ENCODE measurements at regions not wholly inside any gene's neighbourhood (a gene's known extent, or its start where the extent isn't known, plus 50 kb on each side); places are given as distances from the start of the nearest gene placed in this dataset.

- Histone ChIP-seq H3K14ac (ENCODE audit: low read length) (no peak overlapping the region), H3K27me3 (ENCODE audit: control insufficient read depth in 3 of 3, insufficient read depth in 3 of 3, low read depth in 1 of 3, low read length in 3 of 3) (no peaks in the 10 kb centered on the region), H2BK5ac (ENCODE audit: low read length) (no peak overlapping the region), H2AK5ac (ENCODE audit: low read depth, low read length) (no peak overlapping the region), H3K4ac (ENCODE audit: low read length) (no peak overlapping the region), H2AFZ (ENCODE audit: low read length) (peak overlapping the region; percentile 53), H3K23ac (ENCODE audit: low read depth, low read length, poor library complexity) (no peak overlapping the region), H3K4me2 (ENCODE audit: insufficient read depth, low read length, poor library complexity, severe bottlenecking) (no peak overlapping the region), H3K9ac (ENCODE audit: low read depth, low read length, poor library complexity) (no peak overlapping the region), H3K36me3 (replicated peaks in 1 of 2; ENCODE audit: control insufficient read depth in 2 of 2, insufficient read depth in 2 of 2, low read length in 2 of 2) (no peaks in the 10 kb centered on the region), H2BK15ac (ENCODE audit: low read length) (no peak overlapping the region), H4K8ac (ENCODE audit: low read depth, low read length) (no peak overlapping the region), H3K18ac (ENCODE audit: low read length) (no peak overlapping the region), H3K79me1 (ENCODE audit: low read depth, low read length) (no peaks in the 10 kb centered on the region), H3K4me1 (ENCODE audit: control insufficient read depth in 2 of 2, insufficient read depth in 1 of 2, low read depth in 1 of 2, low read length in 2 of 2) (peaks cover 0 to 4% of the 10 kb centered on the region in 2 donors), H3K9me3 (replicated peaks in 1 of 2; ENCODE audit: control insufficient read depth in 2 of 2, insufficient read depth in 1 of 2, low read depth in 1 of 2, low read length in 2 of 2) (no peaks in the 10 kb centered on the region), H2BK12ac (ENCODE audit: low read length) (no peak overlapping the region), H4K91ac (ENCODE audit: low read depth, low read length, poor library complexity) (no peak overlapping the region), H2BK120ac (ENCODE audit: low read depth, low read length) (no peak overlapping the region), H3K27ac (replicated peaks; ENCODE audit: low read length) (no peak overlapping the region), H3K4me3 (ENCODE audit: low read length in 2 of 2) (no peak overlapping the region)
- DNase-seq (ENCODE audit: low spot score) = no peak
- no CpG with 5 or more reads among the region's 6 CpGs for WGBS, 2 donors (ENCODE audit: extremely low coverage in 2 of 2, insufficient read length in 2 of 2, insufficient replicate concordance in 1 of 2)
These were observed 129.3 kb upstream of the CD93 start for GRCh38 chr20:23215344-23215995.

GRCh38 chr20:23214903-23215302 is 128.8 kb upstream of the CD93 start:
- no peak overlapping the region for H3K4me2 ChIP-seq (ENCODE audit: insufficient read depth, low read length, poor library complexity, severe bottlenecking)
- no peak overlapping the region for H2BK5ac ChIP-seq (ENCODE audit: low read length)
- no peak overlapping the region for H3K14ac ChIP-seq (ENCODE audit: low read length)
- no peak overlapping the region for H2AK5ac ChIP-seq (ENCODE audit: low read depth, low read length)
- H2AFZ ChIP-seq (ENCODE audit: low read length) = no peak overlapping the region
- H3K36me3 ChIP-seq (replicated peaks in 1 of 2; ENCODE audit: control insufficient read depth in 2 of 2, insufficient read depth in 2 of 2, low read length in 2 of 2) = no peaks in the 10 kb centered on the region
- no peaks in the 10 kb centered on the region for H3K9me3 ChIP-seq (replicated peaks in 1 of 2; ENCODE audit: control insufficient read depth in 2 of 2, insufficient read depth in 1 of 2, low read depth in 1 of 2, low read length in 2 of 2)
- WGBS, 2 donors (ENCODE audit: extremely low coverage in 2 of 2, insufficient read length in 2 of 2, insufficient replicate concordance in 1 of 2) = no CpG with 5 or more reads among the region's 5 CpGs
- no peak overlapping the region for H2BK120ac ChIP-seq (ENCODE audit: low read depth, low read length)
- no peak overlapping the region for H3K18ac ChIP-seq (ENCODE audit: low read length)
- no peak for DNase-seq (ENCODE audit: low spot score)
- H3K4me3 ChIP-seq (ENCODE audit: low read length in 2 of 2) = no peak overlapping the region
- H3K27me3 ChIP-seq (ENCODE audit: control insufficient read depth in 3 of 3, insufficient read depth in 3 of 3, low read depth in 1 of 3, low read length in 3 of 3) = no peaks in the 10 kb centered on the region
- H3K27ac ChIP-seq (replicated peaks; ENCODE audit: low read length) = no peak overlapping the region
- no peak overlapping the region for H3K4ac ChIP-seq (ENCODE audit: low read length)
- no peak overlapping the region for H4K8ac ChIP-seq (ENCODE audit: low read depth, low read length)
- no peak overlapping the region for H4K91ac ChIP-seq (ENCODE audit: low read depth, low read length, poor library complexity)
- H3K4me1 ChIP-seq (ENCODE audit: control insufficient read depth in 2 of 2, insufficient read depth in 1 of 2, low read depth in 1 of 2, low read length in 2 of 2) = peaks cover 0 to 4% of the 10 kb centered on the region in 2 donors
- no peak overlapping the region for H2BK15ac ChIP-seq (ENCODE audit: low read length)
- no peak overlapping the region for H3K9ac ChIP-seq (ENCODE audit: low read depth, low read length, poor library complexity)
- no peak overlapping the region for H2BK12ac ChIP-seq (ENCODE audit: low read length)
- H3K79me1 ChIP-seq (ENCODE audit: low read depth, low read length) = no peaks in the 10 kb centered on the region
- H3K23ac ChIP-seq (ENCODE audit: low read depth, low read length, poor library complexity) = no peak overlapping the region

GRCh38 chr20:23212464-23212995 is 126.4 kb upstream of the CD93 start:
- H3K4me2 ChIP-seq (ENCODE audit: insufficient read depth, low read length, poor library complexity, severe bottlenecking) = no peak overlapping the region
- H3K4me3 ChIP-seq (ENCODE audit: low read length in 2 of 2) = no peak overlapping the region
- H2BK15ac ChIP-seq (ENCODE audit: low read length) = no peak overlapping the region
- H3K9ac ChIP-seq (ENCODE audit: low read depth, low read length, poor library complexity) = no peak overlapping the region
- WGBS, 2 donors (ENCODE audit: extremely low coverage in 2 of 2, insufficient read length in 2 of 2, insufficient replicate concordance in 1 of 2) = no CpG with 5 or more reads among the region's 6 CpGs
- no peak overlapping the region for H2AK5ac ChIP-seq (ENCODE audit: low read depth, low read length)
- no peak overlapping the region for H4K8ac ChIP-seq (ENCODE audit: low read depth, low read length)
- no peak overlapping the region for H4K91ac ChIP-seq (ENCODE audit: low read depth, low read length, poor library complexity)
- no peaks in the 10 kb centered on the region for H3K79me1 ChIP-seq (ENCODE audit: low read depth, low read length)
- no peak overlapping the region for H3K18ac ChIP-seq (ENCODE audit: low read length)
- no peak overlapping the region for H2BK120ac ChIP-seq (ENCODE audit: low read depth, low read length)
- peaks cover 0 to 4% of the 10 kb centered on the region in 2 donors for H3K4me1 ChIP-seq (ENCODE audit: control insufficient read depth in 2 of 2, insufficient read depth in 1 of 2, low read depth in 1 of 2, low read length in 2 of 2)
- no peak overlapping the region for H3K14ac ChIP-seq (ENCODE audit: low read length)
- H3K9me3 ChIP-seq (replicated peaks in 1 of 2; ENCODE audit: control insufficient read depth in 2 of 2, insufficient read depth in 1 of 2, low read depth in 1 of 2, low read length in 2 of 2) = no peaks in the 10 kb centered on the region
- H2BK5ac ChIP-seq (ENCODE audit: low read length) = no peak overlapping the region
- H3K23ac ChIP-seq (ENCODE audit: low read depth, low read length, poor library complexity) = no peak overlapping the region
- no peak for DNase-seq (ENCODE audit: low spot score)
- no peaks in the 10 kb centered on the region for H3K27me3 ChIP-seq (ENCODE audit: control insufficient read depth in 3 of 3, insufficient read depth in 3 of 3, low read depth in 1 of 3, low read length in 3 of 3)
- H3K36me3 ChIP-seq (replicated peaks in 1 of 2; ENCODE audit: control insufficient read depth in 2 of 2, insufficient read depth in 2 of 2, low read length in 2 of 2) = no peaks in the 10 kb centered on the region
- H2BK12ac ChIP-seq (ENCODE audit: low read length) = no peak overlapping the region
- H3K27ac ChIP-seq (replicated peaks; ENCODE audit: low read length) = no peak overlapping the region
- no peak overlapping the region for H3K4ac ChIP-seq (ENCODE audit: low read length)
- H2AFZ ChIP-seq (ENCODE audit: low read length) = no peak overlapping the region

GRCh38 chr20:23212011-23212410 is 125.9 kb upstream of the CD93 start:
- H2BK5ac ChIP-seq (ENCODE audit: low read length) = no peak overlapping the region
- H3K4me1 ChIP-seq (ENCODE audit: control insufficient read depth in 2 of 2, insufficient read depth in 1 of 2, low read depth in 1 of 2, low read length in 2 of 2) = peaks cover 0 to 4% of the 10 kb centered on the region in 2 donors
- H3K9me3 ChIP-seq (replicated peaks in 1 of 2; ENCODE audit: control insufficient read depth in 2 of 2, insufficient read depth in 1 of 2, low read depth in 1 of 2, low read length in 2 of 2) = no peaks in the 10 kb centered on the region
- H3K23ac ChIP-seq (ENCODE audit: low read depth, low read length, poor library complexity) = no peak overlapping the region
- no peak overlapping the region for H2AK5ac ChIP-seq (ENCODE audit: low read depth, low read length)
- DNase-seq (ENCODE audit: low spot score) = no peak
- no peak overlapping the region for H3K14ac ChIP-seq (ENCODE audit: low read length)
- no peak overlapping the region for H3K4me3 ChIP-seq (ENCODE audit: low read length in 2 of 2)
- no peak overlapping the region for H3K9ac ChIP-seq (ENCODE audit: low read depth, low read length, poor library complexity)
- H2BK15ac ChIP-seq (ENCODE audit: low read length) = no peak overlapping the region
- no peak overlapping the region for H3K4ac ChIP-seq (ENCODE audit: low read length)
- H3K36me3 ChIP-seq (replicated peaks in 1 of 2; ENCODE audit: control insufficient read depth in 2 of 2, insufficient read depth in 2 of 2, low read length in 2 of 2) = no peaks in the 10 kb centered on the region
- H4K8ac ChIP-seq (ENCODE audit: low read depth, low read length) = no peak overlapping the region
- H4K91ac ChIP-seq (ENCODE audit: low read depth, low read length, poor library complexity) = no peak overlapping the region
- no peak overlapping the region for H3K18ac ChIP-seq (ENCODE audit: low read length)
- no peaks in the 10 kb centered on the region for H3K79me1 ChIP-seq (ENCODE audit: low read depth, low read length)
- no peak overlapping the region for H2AFZ ChIP-seq (ENCODE audit: low read length)
- H3K27ac ChIP-seq (replicated peaks; ENCODE audit: low read length) = no peak overlapping the region
- no peaks in the 10 kb centered on the region for H3K27me3 ChIP-seq (ENCODE audit: control insufficient read depth in 3 of 3, insufficient read depth in 3 of 3, low read depth in 1 of 3, low read length in 3 of 3)
- no peak overlapping the region for H3K4me2 ChIP-seq (ENCODE audit: insufficient read depth, low read length, poor library complexity, severe bottlenecking)
- no peak overlapping the region for H2BK12ac ChIP-seq (ENCODE audit: low read length)
- no peak overlapping the region for H2BK120ac ChIP-seq (ENCODE audit: low read depth, low read length)

Data from neuronal stem cell (in vitro differentiated cells).